ENCODE measurements at regions not wholly inside any gene's neighbourhood (a gene's known extent, or its start where the extent isn't known, plus 50 kb on each side); places are given as distances from the start of the nearest gene placed in this dataset.

- TF ChIP-seq, protein P1, sequence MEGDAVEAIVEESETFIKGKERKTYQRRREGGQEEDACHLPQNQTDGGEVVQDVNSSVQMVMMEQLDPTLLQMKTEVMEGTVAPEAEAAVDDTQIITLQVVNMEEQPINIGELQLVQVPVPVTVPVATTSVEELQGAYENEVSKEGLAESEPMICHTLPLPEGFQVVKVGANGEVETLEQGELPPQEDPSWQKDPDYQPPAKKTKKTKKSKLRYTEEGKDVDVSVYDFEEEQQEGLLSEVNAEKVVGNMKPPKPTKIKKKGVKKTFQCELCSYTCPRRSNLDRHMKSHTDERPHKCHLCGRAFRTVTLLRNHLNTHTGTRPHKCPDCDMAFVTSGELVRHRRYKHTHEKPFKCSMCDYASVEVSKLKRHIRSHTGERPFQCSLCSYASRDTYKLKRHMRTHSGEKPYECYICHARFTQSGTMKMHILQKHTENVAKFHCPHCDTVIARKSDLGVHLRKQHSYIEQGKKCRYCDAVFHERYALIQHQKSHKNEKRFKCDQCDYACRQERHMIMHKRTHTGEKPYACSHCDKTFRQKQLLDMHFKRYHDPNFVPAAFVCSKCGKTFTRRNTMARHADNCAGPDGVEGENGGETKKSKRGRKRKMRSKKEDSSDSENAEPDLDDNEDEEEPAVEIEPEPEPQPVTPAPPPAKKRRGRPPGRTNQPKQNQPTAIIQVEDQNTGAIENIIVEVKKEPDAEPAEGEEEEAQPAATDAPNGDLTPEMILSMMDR (conservative IDR thresholded peaks at IDR 0.05): no peak
- H3K27ac ChIP-seq: peak overlapping the region; percentile 37
These were observed 229.8 kb downstream of the NFKBIZ start for GRCh38 chr3:102078854-102079808.

GRCh38 chr3:102079809-102080197 lies 230.5 kb downstream of the NFKBIZ start:
- H3K27ac ChIP-seq: peak overlapping the region; percentile 37
- TF ChIP-seq, protein P1 (conservative IDR thresholded peaks at IDR 0.05): no peak

GRCh38 chr3:102081572-102082289 lies 232.4 kb downstream of the NFKBIZ start:
- H3K27ac ChIP-seq: peak overlapping the region; percentile 37
- TF ChIP-seq, protein P1 (conservative IDR thresholded peaks at IDR 0.05): no peak

GRCh38 chr3:102083473-102083872 lies 234.2 kb downstream of the NFKBIZ start:
- H3K27ac ChIP-seq: no peak overlapping the region
- TF ChIP-seq, protein P1 (conservative IDR thresholded peaks at IDR 0.05): no peak

DNA sequence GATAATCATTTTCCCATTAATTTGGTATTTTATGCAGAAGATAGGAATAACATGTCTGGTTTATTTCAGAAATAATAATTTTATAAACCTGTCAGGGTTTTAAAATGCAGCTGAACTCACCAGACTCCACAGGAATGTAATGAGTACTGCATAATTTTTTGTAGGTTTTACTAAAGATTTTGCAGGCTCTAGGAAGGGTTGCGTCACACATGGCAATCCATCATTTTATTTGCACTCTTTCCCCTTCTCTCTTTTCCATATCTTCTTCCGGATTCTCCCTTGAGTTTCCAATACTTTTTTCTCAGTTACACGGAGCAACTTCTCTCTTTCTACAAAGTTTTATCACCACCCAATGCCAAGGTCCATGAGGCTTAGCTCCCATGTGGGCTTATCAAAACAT lies 234.7 kb downstream of the NFKBIZ start:
- H3K27ac ChIP-seq: no peak overlapping the region
- TF ChIP-seq, protein P1 (conservative IDR thresholded peaks at IDR 0.05): no peak

- no peak overlapping the region for H3K27ac ChIP-seq
- TF ChIP-seq, protein P1 (conservative IDR thresholded peaks at IDR 0.05): no peak
These were observed 235.4 kb downstream of the NFKBIZ start for GRCh38 chr3:102084704-102085103.

GRCh38 chr3:102085431-102086176 lies 236.3 kb downstream of the NFKBIZ start:
- H3K27ac ChIP-seq: no peak overlapping the region

More at GRCh38 chr3:102085431-102086176, 236.3 kb downstream of the NFKBIZ start:
- TF ChIP-seq, protein P1 (conservative IDR thresholded peaks at IDR 0.05): no peak

Measured in VCaP (cell line).